ENCODE measurements at regions not wholly inside any gene's neighbourhood (a gene's known extent, or its start where the extent isn't known, plus 50 kb on each side); places are given as distances from the start of the nearest gene placed in this dataset.

DNA sequence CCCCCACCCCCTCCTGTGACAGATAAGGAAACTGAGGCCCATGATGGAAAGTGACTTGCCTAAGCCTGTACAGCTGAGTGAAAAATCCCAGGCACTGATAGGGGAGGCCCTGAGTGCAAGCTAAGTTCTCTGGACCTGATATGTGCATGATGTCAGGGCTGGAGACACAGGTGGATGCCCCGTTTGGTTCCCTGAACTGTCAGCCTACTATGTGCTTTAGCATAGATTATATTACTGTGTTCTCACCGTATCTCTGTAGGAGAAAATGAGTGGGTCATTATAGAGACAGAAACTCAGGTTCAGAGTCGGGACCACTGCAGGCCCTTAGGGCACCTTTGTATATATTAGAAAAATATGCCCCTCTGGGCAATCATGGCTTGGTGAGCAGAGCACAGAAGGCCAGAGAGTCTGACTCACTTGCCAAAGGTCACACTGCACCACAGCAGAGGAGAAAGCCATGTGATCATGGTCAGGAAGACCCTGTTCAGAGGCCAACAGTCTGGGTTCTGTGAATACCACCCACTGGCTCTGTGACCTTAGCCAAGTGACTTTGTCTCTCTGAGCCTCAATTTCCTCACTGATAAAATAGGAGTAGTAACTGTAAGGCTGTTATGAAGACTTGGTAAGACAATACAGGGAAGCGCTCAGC, 145.8 kb upstream of the WNT4 start:
- no peaks in the 10 kb centered on the region for H3K4me1 ChIP-seq
- ATAC-seq = no peak
- no peak overlapping the region for H3K4me3 ChIP-seq
- H3K36me3 ChIP-seq = no peaks in the 10 kb centered on the region
- no peak overlapping the region for H3K27ac ChIP-seq
- peaks cover 0 to 1% (median 0%) of the 10 kb centered on the region in 3 donors for H3K9me3 ChIP-seq
- TF ChIP-seq, protein P1, sequence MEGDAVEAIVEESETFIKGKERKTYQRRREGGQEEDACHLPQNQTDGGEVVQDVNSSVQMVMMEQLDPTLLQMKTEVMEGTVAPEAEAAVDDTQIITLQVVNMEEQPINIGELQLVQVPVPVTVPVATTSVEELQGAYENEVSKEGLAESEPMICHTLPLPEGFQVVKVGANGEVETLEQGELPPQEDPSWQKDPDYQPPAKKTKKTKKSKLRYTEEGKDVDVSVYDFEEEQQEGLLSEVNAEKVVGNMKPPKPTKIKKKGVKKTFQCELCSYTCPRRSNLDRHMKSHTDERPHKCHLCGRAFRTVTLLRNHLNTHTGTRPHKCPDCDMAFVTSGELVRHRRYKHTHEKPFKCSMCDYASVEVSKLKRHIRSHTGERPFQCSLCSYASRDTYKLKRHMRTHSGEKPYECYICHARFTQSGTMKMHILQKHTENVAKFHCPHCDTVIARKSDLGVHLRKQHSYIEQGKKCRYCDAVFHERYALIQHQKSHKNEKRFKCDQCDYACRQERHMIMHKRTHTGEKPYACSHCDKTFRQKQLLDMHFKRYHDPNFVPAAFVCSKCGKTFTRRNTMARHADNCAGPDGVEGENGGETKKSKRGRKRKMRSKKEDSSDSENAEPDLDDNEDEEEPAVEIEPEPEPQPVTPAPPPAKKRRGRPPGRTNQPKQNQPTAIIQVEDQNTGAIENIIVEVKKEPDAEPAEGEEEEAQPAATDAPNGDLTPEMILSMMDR (IDR thresholded peaks at IDR 0.05) = no peak
- no peak for TF ChIP-seq POLR2AphosphoS5 (IDR thresholded peaks at IDR 0.05)
- no peak for TF ChIP-seq EP300 (IDR thresholded peaks at IDR 0.05)
- no peak for TF ChIP-seq POLR2A (IDR thresholded peaks at IDR 0.05)
- WGBS, 2 donors (ENCODE audit: low coverage in 1 of 2) = 60 to 80% methylated on average over 1 to 2 of the region's 4 CpGs
- H3K27me3 ChIP-seq = peaks cover 45% of the 10 kb centered on the region

DNA sequence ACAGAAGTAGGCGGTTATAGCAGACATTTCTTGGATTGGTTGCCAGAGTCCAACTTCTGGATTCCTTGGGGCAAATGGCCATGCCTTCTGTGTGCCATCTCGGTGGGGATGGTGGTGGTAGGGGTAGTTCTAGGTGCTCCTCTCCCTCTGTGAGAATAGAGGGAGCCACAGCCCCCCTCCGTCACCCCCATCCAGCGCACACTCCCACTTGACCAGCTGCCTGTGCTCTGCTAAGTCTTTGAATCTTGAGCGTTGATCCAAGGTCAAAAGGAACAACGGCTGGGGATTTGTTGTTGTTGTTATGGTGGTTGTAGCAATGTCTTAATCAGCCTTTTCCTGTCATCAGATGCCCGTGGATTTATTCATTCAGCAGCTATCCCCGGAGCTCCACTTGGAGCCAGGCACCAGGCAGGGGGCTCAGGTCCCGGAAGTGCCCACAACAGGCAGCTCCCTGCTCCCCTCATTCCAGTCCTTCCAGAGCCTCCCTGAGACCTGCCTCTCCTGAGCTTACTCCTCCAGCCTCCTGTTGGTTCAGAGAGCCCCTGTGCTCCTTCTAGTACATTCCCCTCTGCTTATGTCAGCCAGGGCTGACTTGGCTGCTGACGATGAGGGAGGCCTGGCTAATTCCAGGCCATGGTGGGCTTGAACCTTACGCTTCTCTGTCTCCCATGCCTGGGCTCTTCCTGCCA, 146.6 kb upstream of the WNT4 start:
- Histone ChIP-seq H3K4me3 (no peak overlapping the region), H3K9me3 (peaks cover 0 to 8% (median 0%) of the 10 kb centered on the region in 3 donors), H3K27ac (no peak overlapping the region), H3K4me1 (no peaks in the 10 kb centered on the region), H3K36me3 (no peaks in the 10 kb centered on the region), H3K27me3 (peaks cover 52% of the 10 kb centered on the region)
- WGBS, 2 donors (ENCODE audit: low coverage in 1 of 2) = 70 to 77% methylated on average over 2 of the region's 11 CpGs
- ATAC-seq = no peak
- TF ChIP-seq, protein P1 (IDR thresholded peaks at IDR 0.05) = no peak

DNA sequence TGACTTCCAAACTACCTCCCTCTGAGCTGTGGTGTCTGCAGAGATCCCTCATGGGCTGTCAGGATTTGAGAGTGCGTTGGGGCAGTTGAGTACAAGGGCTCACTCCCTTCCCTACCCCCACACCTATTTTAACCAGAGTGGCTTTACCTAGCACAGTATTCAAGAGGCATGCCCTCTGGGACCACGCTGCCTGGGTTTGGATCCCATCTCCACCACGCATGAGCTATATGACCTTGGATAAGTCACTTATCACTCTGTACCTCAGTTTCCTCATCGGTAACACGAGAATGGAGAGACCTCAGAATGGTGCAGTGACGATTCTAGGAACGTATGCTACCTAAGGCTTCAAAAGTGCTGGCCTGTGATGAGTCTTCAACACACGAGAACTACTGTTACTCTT, 147.3 kb upstream of the WNT4 start:
- no peak for TF ChIP-seq POLR2A (IDR thresholded peaks at IDR 0.05)
- TF ChIP-seq POLR2AphosphoS5 (IDR thresholded peaks at IDR 0.05) = no peak
- no peak for TF ChIP-seq EP300 (IDR thresholded peaks at IDR 0.05)
- TF ChIP-seq, protein P1 (IDR thresholded peaks at IDR 0.05) = no peak
- ATAC-seq = no peak
- peaks cover 0 to 16% (median 0%) of the 10 kb centered on the region in 3 donors for H3K9me3 ChIP-seq
- no peak overlapping the region for H3K27ac ChIP-seq
- H3K27me3 ChIP-seq = peaks cover 54% of the 10 kb centered on the region
- 86 to 88% methylated on average over 6 to 7 of the region's 8 CpGs for WGBS, 2 donors (ENCODE audit: low coverage in 1 of 2)
- no peaks in the 10 kb centered on the region for H3K36me3 ChIP-seq
- no peak overlapping the region for H3K4me3 ChIP-seq
- no peaks in the 10 kb centered on the region for H3K4me1 ChIP-seq

DNA sequence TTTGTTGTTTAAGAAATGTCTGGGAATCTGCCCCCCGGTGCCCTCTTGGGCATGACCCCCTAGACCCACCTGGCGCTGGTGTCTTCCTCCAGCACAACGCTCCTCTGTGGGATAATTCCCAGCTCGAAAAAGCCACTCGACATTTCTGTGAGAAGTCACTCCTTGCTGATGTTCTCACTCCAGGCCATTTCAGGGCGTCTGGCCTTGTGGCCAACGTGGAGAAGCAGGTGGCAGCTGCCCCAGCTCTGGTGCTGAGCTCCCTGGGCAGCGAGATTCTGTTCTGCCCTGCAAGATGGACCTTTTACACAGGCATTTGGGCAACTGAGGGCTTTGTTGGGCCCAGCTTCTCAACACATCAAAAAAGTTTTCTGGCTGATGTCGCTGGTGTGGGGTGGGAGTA, 147.7 kb upstream of the WNT4 start:
- Histone ChIP-seq H3K4me3 (no peak overlapping the region), H3K9me3 (peaks cover 0 to 16% (median 0%) of the 10 kb centered on the region in 3 donors), H3K4me1 (no peaks in the 10 kb centered on the region), H3K27ac (no peak overlapping the region), H3K27me3 (peaks cover 54% of the 10 kb centered on the region), H3K36me3 (no peaks in the 10 kb centered on the region)
- TF ChIP-seq POLR2AphosphoS5 (IDR thresholded peaks at IDR 0.05) (no peak), POLR2A (IDR thresholded peaks at IDR 0.05) (no peak), EP300 (IDR thresholded peaks at IDR 0.05) (no peak)
- TF ChIP-seq, protein P1 (IDR thresholded peaks at IDR 0.05) = no peak
- WGBS, 2 donors (ENCODE audit: low coverage in 1 of 2) = 91 to 93% methylated on average over 3 to 8 of the region's 9 CpGs
- ATAC-seq = no peak

DNA sequence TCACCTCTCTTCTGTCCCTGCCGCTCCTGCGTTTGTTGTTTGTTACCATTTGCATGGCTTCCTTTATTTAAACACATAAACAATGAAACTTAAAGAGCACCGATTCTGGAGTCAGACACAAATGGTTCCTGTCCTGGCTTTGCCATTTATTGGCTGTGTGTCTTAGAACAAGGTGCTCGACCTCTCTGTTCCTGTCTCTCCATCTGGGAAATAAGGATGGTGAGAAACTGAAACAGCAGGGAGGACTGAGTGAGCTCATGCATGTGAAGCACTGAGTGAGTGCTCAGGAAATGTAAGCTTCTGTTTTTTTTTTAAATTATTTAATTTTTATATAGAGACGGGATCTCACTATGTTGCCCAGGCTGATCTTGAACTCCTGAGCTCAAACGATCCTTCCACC, 148.2 kb upstream of the WNT4 start:
- Histone ChIP-seq H3K27ac (no peak overlapping the region), H3K4me3 (no peak overlapping the region), H3K27me3 (peaks cover 56% of the 10 kb centered on the region), H3K9me3 (peaks cover 0 to 16% (median 0%) of the 10 kb centered on the region in 3 donors), H3K4me1 (no peaks in the 10 kb centered on the region), H3K36me3 (no peaks in the 10 kb centered on the region)
- no peak for TF ChIP-seq POLR2AphosphoS5 (IDR thresholded peaks at IDR 0.05)
- no peak for TF ChIP-seq POLR2A (IDR thresholded peaks at IDR 0.05)
- TF ChIP-seq, protein P1 (IDR thresholded peaks at IDR 0.05) = no peak
- TF ChIP-seq EP300 (IDR thresholded peaks at IDR 0.05) = no peak
- WGBS, 2 donors (ENCODE audit: low coverage in 1 of 2) = 71 to 100% methylated on average over 1 to 4 of the region's 6 CpGs
- no peak for ATAC-seq

Data from gastroesophageal sphincter (tissue), 4 donors.